ENCODE measurements at regions not wholly inside any gene's neighbourhood (a gene's known extent, or its start where the extent isn't known, plus 50 kb on each side); places are given as distances from the start of the nearest gene placed in this dataset.

- intact Hi-C loops (cut with micrococcal nuclease; ENCODE audit: unreplicated experiment) (no loop called here), in situ Hi-C loops (cut with MboI) (no loop called here)
- Histone ChIP-seq H3K79me2 (ENCODE audit: control insufficient read depth, insufficient read depth, low read length) (no peaks in the 10 kb centered on the region), H3K4me3 (no peak overlapping the region), H2AFZ (ENCODE audit: control insufficient read depth, low read depth, low read length) (no peak overlapping the region), H3K27ac (ENCODE audit: control insufficient read depth, insufficient read depth) (no peak overlapping the region), H3K4me2 (ENCODE audit: control insufficient read depth, insufficient read depth) (no peak overlapping the region), H3K9me3 (replicated peaks; ENCODE audit: control insufficient read depth, insufficient read depth, low read length) (no peaks in the 10 kb centered on the region), H3K9ac (ENCODE audit: control insufficient read depth, insufficient read depth, low read length) (no peak overlapping the region), H3K4me1 (ENCODE audit: control insufficient read depth, insufficient read depth, low read length) (no peaks in the 10 kb centered on the region), H3K27me3 (replicated peaks in 1 of 2; ENCODE audit: control insufficient read depth in 2 of 2, insufficient read depth in 2 of 2, low read length in 1 of 2) (no peaks in the 10 kb centered on the region), H3K36me3 (ENCODE audit: control insufficient read depth in 2 of 2, insufficient read depth in 2 of 2, low read length in 1 of 2) (no peaks in the 10 kb centered on the region), H4K20me1 (ENCODE audit: control insufficient read depth, insufficient read depth) (no peaks in the 10 kb centered on the region)
- ATAC-seq = no peak
- ChIA-PET SMC1A (ENCODE audit: uncharacterized antibody, unreplicated experiment) (no interaction called here), POLR2A (no interaction called here), CTCF (no interaction called here), RAD21 (ENCODE audit: unreplicated experiment) (no interaction called here)
- TF ChIP-seq RELA (IDR thresholded peaks at IDR 0.05; ENCODE audit: borderline replicate concordance, partially characterized antibody) = no peak
- TF ChIP-seq CHD2 (IDR thresholded peaks at IDR 0.05; ENCODE audit: borderline replicate concordance, low read depth, low read length) = no peak
- no peak for TF ChIP-seq TAF1 (IDR thresholded peaks at IDR 0.05; ENCODE audit: borderline replicate concordance, low read depth, low read length)
- no peak for TF ChIP-seq POLR2AphosphoS5 (IDR thresholded peaks at IDR 0.05; ENCODE audit: low read length)
- no peak for TF ChIP-seq FOS (IDR thresholded peaks at IDR 0.05; ENCODE audit: borderline replicate concordance, extremely low read depth, insufficient read length)
- TF ChIP-seq BMI1 (IDR thresholded peaks at IDR 0.05; ENCODE audit: borderline replicate concordance) = no peak
- TF ChIP-seq HDAC6 (IDR thresholded peaks at IDR 0.05; ENCODE audit: unreplicated experiment) = no peak
- TF ChIP-seq GABPA (IDR thresholded peaks at IDR 0.05; ENCODE audit: low read depth) = no peak
- no peak for TF ChIP-seq NR2F1 (conservative IDR thresholded peaks at IDR 0.05)
- TF ChIP-seq ZZZ3 (IDR thresholded peaks at IDR 0.05; ENCODE audit: control insufficient read depth, insufficient read length, low read depth) = no peak
- no peak for TF ChIP-seq DPF2 (IDR thresholded peaks at IDR 0.05)
- no peak for TF ChIP-seq NFYB (IDR thresholded peaks at IDR 0.05; ENCODE audit: insufficient read depth, low read depth, low read length)
- WGBS (ENCODE audit: insufficient coverage, insufficient replicate concordance, low lambda C conversion rate, missing lambda C conversion rate) = 0% methylated on average over 2 of the region's 2 CpGs
- no TSS peak for BruUV-seq (replicated peaks)
- no peak for DNase-seq (ENCODE audit: low read depth, low spot score)
- FAIRE-seq = no peak
Observed at GRCh38 chr3:116512931-116513330, 67.6 kb upstream of the LSAMP start.

All from GM12878 (cell line).